ENCODE measurements at regions not wholly inside any gene's neighbourhood (a gene's known extent, or its start where the extent isn't known, plus 50 kb on each side); places are given as distances from the start of the nearest gene placed in this dataset.

GRCh38 chr2:8059794-8060193 lies 622.1 kb upstream of the ID2 start:
- peaks cover 0 to 11% (median 6%) of the 10 kb centered on the region in 7 donors for H3K9me3 Mint-ChIP-seq
- no peaks in the 10 kb centered on the region for H3K9me3 ChIP-seq (replicated peaks in 1 of 2; ENCODE audit: control insufficient read depth in 1 of 2, insufficient read depth in 1 of 2, low read length in 2 of 2)
- peaks cover 24 to 39% of the 10 kb centered on the region in 2 donors for H3K4me1 ChIP-seq (ENCODE audit: control insufficient read depth in 1 of 2, insufficient read depth in 2 of 2, low read length in 2 of 2)
- H3K4me3 ChIP-seq (replicated peaks in 1 of 3; ENCODE audit: low read depth in 2 of 3, low read length in 3 of 3) = no peak overlapping the region
- H3K36me3 ChIP-seq (replicated peaks in 1 of 2; ENCODE audit: control insufficient read depth in 1 of 2, insufficient read depth in 2 of 2, low read length in 2 of 2) = no peaks in the 10 kb centered on the region
- no peak overlapping the region for H3K4me2 ChIP-seq (replicated peaks; ENCODE audit: extremely low read depth, low read length, poor library complexity, severe bottlenecking)
- no CpG with 5 or more reads among the region's 4 CpGs for WGBS (ENCODE audit: insufficient coverage)
- H4K20me1 ChIP-seq (ENCODE audit: insufficient read depth, low read length) = no peaks in the 10 kb centered on the region
- no peak for DNase-seq
- TF ChIP-seq CTCF (IDR thresholded peaks at IDR 0.05) = no peak
- H3K4me3 Mint-ChIP-seq = no peak overlapping the region
- H3K27me3 Mint-ChIP-seq (ENCODE audit: low read depth in 3 of 3) = peaks cover 0 to 2% (median 0%) of the 10 kb centered on the region in 3 donors
- H3K4me1 Mint-ChIP-seq = peaks cover 36% of the 10 kb centered on the region
- H2AFZ ChIP-seq (ENCODE audit: insufficient read depth, low read depth, low read length, poor library complexity, severe bottlenecking) = no peak overlapping the region
- intact Hi-C loops (cut with micrococcal nuclease) = no loop called here
- no peak overlapping the region for H3K9ac ChIP-seq (ENCODE audit: insufficient read depth, low read length, poor library complexity, severe bottlenecking)
- no peaks in the 10 kb centered on the region for H3K36me3 Mint-ChIP-seq
- no peaks in the 10 kb centered on the region for H3K27me3 ChIP-seq (ENCODE audit: control insufficient read depth in 2 of 2, insufficient read depth in 2 of 2, low read length in 2 of 2)
- no peaks in the 10 kb centered on the region for H3K79me2 ChIP-seq (ENCODE audit: insufficient read depth, low read length)
- no peak overlapping the region for H3K27ac ChIP-seq (ENCODE audit: low read depth in 1 of 2, low read length in 2 of 2)
- peak overlapping the region in 2 of 7 donors; percentile 11 to 14 for H3K27ac Mint-ChIP-seq

- H3K4me1 Mint-ChIP-seq = peaks cover 32% of the 10 kb centered on the region
- H3K9ac ChIP-seq (ENCODE audit: insufficient read depth, low read length, poor library complexity, severe bottlenecking) = no peak overlapping the region
- no peak overlapping the region for H3K4me3 ChIP-seq (replicated peaks in 1 of 3; ENCODE audit: low read depth in 2 of 3, low read length in 3 of 3)
- H3K9me3 ChIP-seq (replicated peaks in 1 of 2; ENCODE audit: control insufficient read depth in 1 of 2, insufficient read depth in 1 of 2, low read length in 2 of 2) = no peaks in the 10 kb centered on the region
- H3K36me3 ChIP-seq (replicated peaks in 1 of 2; ENCODE audit: control insufficient read depth in 1 of 2, insufficient read depth in 2 of 2, low read length in 2 of 2) = no peaks in the 10 kb centered on the region
- H3K36me3 Mint-ChIP-seq = no peaks in the 10 kb centered on the region
- no peak for TF ChIP-seq CTCF (IDR thresholded peaks at IDR 0.05)
- no peak overlapping the region for H3K27ac Mint-ChIP-seq
- H3K27me3 ChIP-seq (ENCODE audit: control insufficient read depth in 2 of 2, insufficient read depth in 2 of 2, low read length in 2 of 2) = no peaks in the 10 kb centered on the region
- peaks cover 21 to 39% of the 10 kb centered on the region in 2 donors for H3K4me1 ChIP-seq (ENCODE audit: control insufficient read depth in 1 of 2, insufficient read depth in 2 of 2, low read length in 2 of 2)
- no peaks in the 10 kb centered on the region for H4K20me1 ChIP-seq (ENCODE audit: insufficient read depth, low read length)
- H3K79me2 ChIP-seq (ENCODE audit: insufficient read depth, low read length) = no peaks in the 10 kb centered on the region
- H3K9me3 Mint-ChIP-seq = peaks cover 0 to 13% (median 6%) of the 10 kb centered on the region in 7 donors
- no peak overlapping the region for H3K4me3 Mint-ChIP-seq
- H3K27me3 Mint-ChIP-seq (ENCODE audit: low read depth in 3 of 3) = peaks cover 0 to 4% (median 0%) of the 10 kb centered on the region in 3 donors
- no CpG with 5 or more reads among the region's 9 CpGs for WGBS (ENCODE audit: insufficient coverage)
- intact Hi-C loops (cut with micrococcal nuclease) = no loop called here
- H3K4me2 ChIP-seq (replicated peaks; ENCODE audit: extremely low read depth, low read length, poor library complexity, severe bottlenecking) = no peak overlapping the region
- no peak overlapping the region for H2AFZ ChIP-seq (ENCODE audit: insufficient read depth, low read depth, low read length, poor library complexity, severe bottlenecking)
- DNase-seq = peak; percentile 7 to 33 (median 15)
- H3K27ac ChIP-seq (ENCODE audit: low read depth in 1 of 2, low read length in 2 of 2) = no peak overlapping the region
Measured at GRCh38 chr2:8061219-8061618, 620.6 kb upstream of the ID2 start.

Measured in CD14-positive monocyte (primary cell).